H1 (cell line): ENCODE measurements at regions not wholly inside any gene's neighbourhood (a gene's known extent, or its start where the extent isn't known, plus 50 kb on each side); places are given as distances from the start of the nearest gene placed in this dataset.

Source experiments
- CTCF ChIA-PET: fragments of 300-600 bp; sonication (Branson Sonifier 250); formaldehyde crosslinking; loops from one replicate; lab custom pipeline; 2021; ENCODE audit not compliant: partially characterized antibody; lab: Charles Lee
- POLR2A ChIA-PET: fragments of 300-600 bp; sonication (Branson Sonifier 250); formaldehyde crosslinking; loops from one replicate; lab custom pipeline; 2021; ENCODE audit warnings: inconsistent platforms; ENCODE audit not compliant: partially characterized antibody; lab: Charles Lee
- DNase-seq, 2 experiments: peaks; one replicate each; pipeline versions ENCODE4 v3.0.0 to v3.0.0-alpha.2; 2010 to 2022; ENCODE audit warnings: low spot score in 2 of 2, low read depth in 1 of 2, mixed read lengths in 1 of 2
- FAIRE-seq: peaks from 2 replicates; lab custom pipeline; 2011; peaks lifted over from hg19 to GRCh38; lab: Jason Lieb, UNC
- H2AFZ ChIP-seq: 2 replicates; pipeline ENCODE4 v1.8.1; 2012; ENCODE audit warnings: low read length, inconsistent platforms
- H2AK5ac ChIP-seq: 2 replicates; pipeline ENCODE4 v1.6.1; 2013; ENCODE audit warnings: low read depth, low read length
- H2BK120ac ChIP-seq: replicated peaks from 2 replicates; pipeline ENCODE3; 2013; ENCODE audit warnings: low read depth, low read length, inconsistent platforms
- H2BK12ac ChIP-seq: 2 replicates; pipeline ENCODE4 v1.6.1; 2013; ENCODE audit warnings: low read depth, low read length
- H2BK15ac ChIP-seq: 2 replicates; pipeline ENCODE4 v1.6.1; 2013; ENCODE audit warnings: low read length
- H2BK20ac ChIP-seq: 2 replicates; pipeline ENCODE4 v1.6.1; 2013; ENCODE audit warnings: low read length
- H2BK5ac ChIP-seq: 2 replicates; pipeline ENCODE4 v1.6.1; 2013; ENCODE audit warnings: low read depth, low read length
- H3K14ac ChIP-seq: 2 replicates; pipeline ENCODE4 v1.6.1; 2013; ENCODE audit warnings: inconsistent platforms; ENCODE audit not compliant: insufficient read length
- H3K18ac ChIP-seq: 2 replicates; pipeline ENCODE4 v1.6.1; 2013; ENCODE audit warnings: low read length; ENCODE audit errors: extremely low read depth
- H3K23ac ChIP-seq: 2 replicates; pipeline ENCODE4 v1.6.1; 2013; ENCODE audit warnings: inconsistent platforms; ENCODE audit not compliant: insufficient read length
- H3K23me2 ChIP-seq: 2 replicates; pipeline ENCODE4 v1.6.1; 2013; ENCODE audit warnings: low read depth, low read length
- H3K27ac ChIP-seq: 2 replicates; pipeline ENCODE4 v1.6.1; 2011; ENCODE audit warnings: low read depth, low read length, inconsistent platforms
- H3K27me3 ChIP-seq, 4 experiments: replicated peaks in 1 of 4; 1 replicate in 1 of 4; 2 replicates in 3 of 4; pipeline versions ENCODE4 v1.6.1 to v1.8.1; 2011 to 2013; ENCODE audit warnings: low read length in 3 of 4, mild to moderate bottlenecking in 3 of 4, inconsistent platforms in 2 of 4, mixed read lengths in 2 of 4, moderate library complexity in 1 of 4; ENCODE audit not compliant: control insufficient read depth in 3 of 4, insufficient read depth in 3 of 4; ENCODE audit errors: extremely low read depth in 1 of 4
- H3K36me3 ChIP-seq, 4 experiments: 2 replicates each; pipeline versions ENCODE4 v1.6.1 to v1.8.1; 2011 to 2013; ENCODE audit warnings: mild to moderate bottlenecking in 4 of 4, low read length in 3 of 4, moderate library complexity in 2 of 4, control low read depth in 1 of 4, inconsistent platforms in 1 of 4; ENCODE audit not compliant: insufficient read depth in 4 of 4, control insufficient read depth in 2 of 4
- H3K4ac ChIP-seq: replicated peaks from 2 replicates; pipeline ENCODE3; 2013; ENCODE audit warnings: low read length, low read depth, mixed read lengths, inconsistent platforms; ENCODE audit not compliant: insufficient read length
- H3K4me1 ChIP-seq, 4 experiments: replicated peaks in 1 of 4; 1 replicate in 1 of 4; 2 replicates in 3 of 4; pipeline versions ENCODE4 v1.6.1 to v1.8.1; 2011 to 2013; ENCODE audit warnings: low read length in 3 of 4, inconsistent platforms in 2 of 4, mixed read lengths in 1 of 4; ENCODE audit not compliant: insufficient read depth in 4 of 4, control insufficient read depth in 3 of 4
- H3K4me2 ChIP-seq, 2 experiments: 2 replicates each; pipeline versions ENCODE4 v1.6.1 to v1.8.1; 2011 to 2013; ENCODE audit warnings: low read depth in 2 of 2, low read length in 2 of 2, control low read depth in 1 of 2, inconsistent platforms in 1 of 2, mild to moderate bottlenecking in 1 of 2; ENCODE audit not compliant: insufficient read depth in 1 of 2
- H3K4me3 ChIP-seq, 4 experiments: fragments of 200-600, 300-600 bp in 1 of 4; sonication (generic), shearing (Covaris generic), sonication (Bioruptor Twin) in 1 of 4; 2 replicates each; pipeline versions ENCODE4 v1.5.1 to v1.8.1; 2011 to 2016; ENCODE audit warnings: low read length in 4 of 4, low read depth in 3 of 4, control low read depth in 2 of 4, inconsistent platforms in 2 of 4, mild to moderate bottlenecking in 2 of 4, mixed read lengths in 1 of 4, moderate library complexity in 1 of 4; ENCODE audit not compliant: insufficient read depth in 2 of 4; ENCODE audit errors: extremely low read depth in 1 of 4
- H3K56ac ChIP-seq: replicated peaks from 2 replicates; pipeline ENCODE3; 2013; ENCODE audit warnings: low read depth, mild to moderate bottlenecking, mixed read lengths, low read length, inconsistent platforms; ENCODE audit not compliant: insufficient read length
- H3K79me1 ChIP-seq: 2 replicates; pipeline ENCODE4 v1.6.1; 2013; ENCODE audit warnings: low read depth, low read length, control low read depth
- H3K79me2 ChIP-seq, 2 experiments: 2 replicates each; pipeline versions ENCODE4 v1.6.1 to v1.8.1; 2012 to 2013; ENCODE audit warnings: low read length in 2 of 2, mild to moderate bottlenecking in 2 of 2, inconsistent platforms in 1 of 2; ENCODE audit not compliant: insufficient read depth in 2 of 2, control insufficient read depth in 1 of 2
- H3K9ac ChIP-seq, 4 experiments: replicated peaks in 1 of 4; 1 replicate in 1 of 4; 2 replicates in 3 of 4; pipeline versions ENCODE4 v1.6.1 to v1.8.1; 2011 to 2013; ENCODE audit warnings: low read depth in 3 of 4, low read length in 3 of 4, control low read depth in 2 of 4, mild to moderate bottlenecking in 2 of 4, moderate library complexity in 2 of 4, inconsistent platforms in 1 of 4; ENCODE audit errors: extremely low read depth in 1 of 4
- H3K9me3 ChIP-seq, 2 experiments: 2 replicates each; pipeline versions ENCODE4 v1.6.1 to v1.8.1; 2012 to 2013; ENCODE audit warnings: mild to moderate bottlenecking in 2 of 2, moderate library complexity in 2 of 2, control low read depth in 1 of 2, inconsistent platforms in 1 of 2, low read depth in 1 of 2, low read length in 1 of 2, mixed read lengths in 1 of 2; ENCODE audit not compliant: insufficient read depth in 2 of 2
- H4K20me1 ChIP-seq, 2 experiments: replicated peaks in 1 of 2; 2 replicates each; pipeline versions ENCODE3 to v1.8.1; 2011 to 2013; ENCODE audit warnings: inconsistent platforms in 2 of 2, low read length in 2 of 2, mild to moderate bottlenecking in 1 of 2; ENCODE audit not compliant: insufficient read depth in 2 of 2, control insufficient read depth in 1 of 2
- H4K5ac ChIP-seq: 2 replicates; pipeline ENCODE4 v1.6.1; 2013; ENCODE audit warnings: low read length, low read depth, mixed read lengths, inconsistent platforms; ENCODE audit not compliant: insufficient read length
- H4K8ac ChIP-seq: 2 replicates; pipeline ENCODE4 v1.8.0; 2013; ENCODE audit warnings: mild to moderate bottlenecking, moderate library complexity, low read length, inconsistent platforms; ENCODE audit not compliant: insufficient read depth; ENCODE audit errors: extremely low read depth
- H4K91ac ChIP-seq: replicated peaks from 2 replicates; pipeline ENCODE3; 2013; ENCODE audit warnings: low read length, mixed read lengths, inconsistent platforms; ENCODE audit not compliant: insufficient read length
- ASH2L ChIP-seq: fragments of 200-600, 300-600 bp; sonication (generic); IDR thresholded peaks from one replicate; pipeline ENCODE4 v1.7.1; 2017; ENCODE audit warnings: low read length
- CBX5 ChIP-seq: fragments of 300-800, 300-1000 bp; sonication (generic); IDR thresholded peaks from 2 replicates; pipeline ENCODE4 v1.7.1; 2016; ENCODE audit warnings: antibody characterized with exemption, low read length, low read depth
- CBX8 ChIP-seq: fragments of 300-800, 300-1000 bp; sonication (generic); IDR thresholded peaks from 2 replicates; pipeline ENCODE4 v1.7.1; 2016; ENCODE audit warnings: low read depth, low read length, borderline replicate concordance
- CHD1 ChIP-seq: IDR thresholded peaks from 2 replicates; pipeline ENCODE4 v1.6.1; 2012; ENCODE audit warnings: low read depth, low read length, improper control_type of control experiment
- CHD2 ChIP-seq: IDR thresholded peaks from 2 replicates; pipeline ENCODE4 v1.6.1; 2012; ENCODE audit warnings: low read length, improper control_type of control experiment
- HDAC6 ChIP-seq: IDR thresholded peaks from one replicate; pipeline ENCODE4 v1.7.1; 2012; ENCODE audit warnings: low read depth, mild to moderate bottlenecking, inconsistent platforms, low read length, moderate library complexity
- KDM1A ChIP-seq: fragments of 200-600, 300-600 bp; sonication (generic); IDR thresholded peaks from 2 replicates; pipeline ENCODE4 v1.7.1; 2016; ENCODE audit warnings: mild to moderate bottlenecking, low read length, borderline replicate concordance
- KDM5A ChIP-seq: fragments of 200-600 bp; IDR thresholded peaks from 2 replicates; pipeline ENCODE4 v1.7.1; 2012; ENCODE audit warnings: mild to moderate bottlenecking, low read length, inconsistent platforms, mixed read lengths
- RXRA ChIP-seq: IDR thresholded peaks from 2 replicates; pipeline ENCODE4 v1.6.1; 2011; ENCODE audit warnings: low read depth, mild to moderate bottlenecking, low read length, moderate library complexity; ENCODE audit not compliant: insufficient read depth
- SAP30 ChIP-seq: fragments of 300-600 bp; sonication (generic); IDR thresholded peaks from 2 replicates; pipeline ENCODE4 v1.7.1; 2012; ENCODE audit warnings: low read length, moderate library complexity, mild to moderate bottlenecking, inconsistent platforms; ENCODE audit not compliant: insufficient read depth, insufficient replicate concordance
- SP1 ChIP-seq: IDR thresholded peaks from 2 replicates; pipeline ENCODE4 v1.6.1; 2011; ENCODE audit warnings: low read depth, low read length
- TAF7 ChIP-seq: optimal IDR thresholded peaks from 2 replicates; pipeline ENCODE3; 2011; ENCODE audit warnings: low read depth, mild to moderate bottlenecking, inconsistent platforms, low read length, moderate library complexity, borderline replicate concordance
- WGBS, 2 experiments: shearing (Covaris generic) in 1 of 2; methylation state at CpG; one replicate each; pipeline versions ENCODE4 v1.1.6 to v1.1.7; 2013 to 2015; ENCODE audit warnings: low lambda C conversion rate in 2 of 2, mixed read lengths in 2 of 2, inconsistent platforms in 1 of 2, low coverage in 1 of 2, missing lambda C conversion rate in 1 of 2; ENCODE audit not compliant: insufficient replicate concordance in 2 of 2, insufficient coverage in 1 of 2, insufficient read length in 1 of 2; ENCODE audit errors: extremely low coverage in 1 of 2, missing lambda C conversion rate in 1 of 2; 5-methylcytosine and 5-hydroxymethylcytosine counted together

DNA sequence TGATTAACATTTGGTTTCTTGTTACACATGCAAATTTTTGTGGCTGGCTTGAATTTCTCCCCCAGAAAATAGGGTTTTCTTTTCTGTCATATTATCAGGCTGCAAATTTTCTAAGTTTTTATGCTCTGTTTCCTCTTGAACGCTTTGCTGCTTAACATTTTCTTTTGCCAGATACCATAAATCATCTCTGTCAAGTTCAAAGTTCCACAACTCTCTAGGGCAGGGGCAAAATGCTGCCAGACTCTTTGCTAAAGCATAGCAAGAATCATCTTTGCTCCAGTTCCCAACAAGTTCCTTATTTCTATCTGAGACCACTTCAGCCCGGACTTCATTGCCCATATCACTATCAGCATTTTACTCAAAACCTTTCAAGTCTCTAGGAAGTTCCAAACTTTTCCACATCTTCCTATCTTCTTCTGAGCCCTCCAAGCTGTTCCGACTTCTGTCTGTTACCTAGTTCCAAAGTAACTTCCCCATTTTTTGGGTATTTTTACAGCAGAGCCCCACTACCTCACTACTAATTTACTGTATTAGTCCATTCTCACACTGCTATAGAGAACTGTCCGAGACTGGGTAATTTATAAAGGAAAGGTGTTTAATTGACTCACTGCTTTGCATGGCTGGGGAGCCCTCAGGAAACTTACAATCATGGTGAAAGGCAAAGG is 486.9 kb upstream of the NCAM2 start:
- H4K91ac ChIP-seq, result no peak overlapping the region
- CTCF ChIA-PET, result no interaction called here
- no peaks in the 10 kb centered on the region for H3K4me1 ChIP-seq
- H2BK15ac ChIP-seq, result no peak overlapping the region
- H4K5ac ChIP-seq, result no peak overlapping the region
- DNase-seq, result no peak
- no peak overlapping the region for H2BK12ac ChIP-seq
- H3K9ac ChIP-seq, result no peak overlapping the region
- no peaks in the 10 kb centered on the region for H3K79me2 ChIP-seq
- H3K4me3 ChIP-seq, result no peak overlapping the region
- no peaks in the 10 kb centered on the region for H3K23me2 ChIP-seq
- no peak overlapping the region for H2BK5ac ChIP-seq
- no peak overlapping the region for H2BK120ac ChIP-seq
- H4K8ac ChIP-seq, result no peak overlapping the region
- no peak overlapping the region for H3K23ac ChIP-seq
- H3K79me1 ChIP-seq, result no peaks in the 10 kb centered on the region
- no peaks in the 10 kb centered on the region for H4K20me1 ChIP-seq
- no peak overlapping the region for H2BK20ac ChIP-seq
- H3K18ac ChIP-seq, result no peak overlapping the region
- no peak overlapping the region for H3K27ac ChIP-seq
- H2AK5ac ChIP-seq, result no peak overlapping the region
- WGBS, 2 experiments, result 93% methylated on average over 4 of the region's 4 CpGs; no CpG with 5 or more reads in 1 of the 2 experiments
- FAIRE-seq, result no peak
- H3K9me3 ChIP-seq, result peaks cover 0 to 9% of the 10 kb centered on the region in 2 experiments; a peak in 2 of 4 replicates
- POLR2A ChIA-PET, result no interaction called here
- H2AFZ ChIP-seq, result no peak overlapping the region
- H3K36me3 ChIP-seq, result no peaks in the 10 kb centered on the region
- no peak overlapping the region for H3K14ac ChIP-seq
- H3K56ac ChIP-seq, result no peak overlapping the region
- H3K4ac ChIP-seq, result no peak overlapping the region
- no peak overlapping the region for H3K4me2 ChIP-seq
- H3K27me3 ChIP-seq, result no peaks in the 10 kb centered on the region
- TF ChIP-seq CBX5 (no peak), ASH2L (no peak), SAP30 (no peak), CHD1 (no peak), HDAC6 (no peak), CHD2 (no peak), TAF7 (no peak), RXRA (no peak), KDM5A (no peak), CBX8 (no peak), KDM1A (no peak), SP1 (no peak)
